Left ventricle myocardium inferior (tissue), 1 donor: ENCODE measurements at regions not wholly inside any gene's neighbourhood (a gene's known extent, or its start where the extent isn't known, plus 50 kb on each side); places are given as distances from the start of the nearest gene placed in this dataset.

Experiments
- DNase-seq: peaks from one replicate; pipeline ENCODE4 v3.0.0-alpha.2; 2020
- H3K27ac ChIP-seq: fragments of 200-600 bp; replicated peaks from 2 replicates; pipeline ENCODE4 v1.8.0; 2021
- H3K27me3 ChIP-seq: fragments of 200-600 bp; 2 replicates; pipeline ENCODE4 v1.8.0; 2021; ENCODE audit warnings: low read depth
- H3K36me3 ChIP-seq: fragments of 200-600 bp; 2 replicates; pipeline ENCODE4 v1.8.0; 2021
- H3K4me1 ChIP-seq: fragments of 200-600 bp; 2 replicates; pipeline ENCODE4 v1.8.0; 2021
- H3K4me3 ChIP-seq: fragments of 200-600 bp; 2 replicates; pipeline ENCODE4 v1.8.0; 2021; ENCODE audit warnings: mild to moderate bottlenecking, moderate library complexity
- H3K9me3 ChIP-seq: fragments of 200-600 bp; replicated peaks from 2 replicates; pipeline ENCODE4 v1.8.0; 2021
- intact Hi-C: fragments of 100-400 bp; cut with micrococcal nuclease; formaldehyde crosslinking; loops from one replicate; pipeline ENCODE4 v1.11.0; 2022
- TF ChIP-seq, protein P1 (sequence below): fragments of 200-600 bp; IDR thresholded peaks from 2 replicates; pipeline ENCODE4 v1.8.0; 2021; ENCODE audit warnings: antibody characterized with exemption, mild to moderate bottlenecking, borderline replicate concordance
- donor health status: DM: no; HTN: yes; CAD: no; lungs with severe emphysema.

DNA sequence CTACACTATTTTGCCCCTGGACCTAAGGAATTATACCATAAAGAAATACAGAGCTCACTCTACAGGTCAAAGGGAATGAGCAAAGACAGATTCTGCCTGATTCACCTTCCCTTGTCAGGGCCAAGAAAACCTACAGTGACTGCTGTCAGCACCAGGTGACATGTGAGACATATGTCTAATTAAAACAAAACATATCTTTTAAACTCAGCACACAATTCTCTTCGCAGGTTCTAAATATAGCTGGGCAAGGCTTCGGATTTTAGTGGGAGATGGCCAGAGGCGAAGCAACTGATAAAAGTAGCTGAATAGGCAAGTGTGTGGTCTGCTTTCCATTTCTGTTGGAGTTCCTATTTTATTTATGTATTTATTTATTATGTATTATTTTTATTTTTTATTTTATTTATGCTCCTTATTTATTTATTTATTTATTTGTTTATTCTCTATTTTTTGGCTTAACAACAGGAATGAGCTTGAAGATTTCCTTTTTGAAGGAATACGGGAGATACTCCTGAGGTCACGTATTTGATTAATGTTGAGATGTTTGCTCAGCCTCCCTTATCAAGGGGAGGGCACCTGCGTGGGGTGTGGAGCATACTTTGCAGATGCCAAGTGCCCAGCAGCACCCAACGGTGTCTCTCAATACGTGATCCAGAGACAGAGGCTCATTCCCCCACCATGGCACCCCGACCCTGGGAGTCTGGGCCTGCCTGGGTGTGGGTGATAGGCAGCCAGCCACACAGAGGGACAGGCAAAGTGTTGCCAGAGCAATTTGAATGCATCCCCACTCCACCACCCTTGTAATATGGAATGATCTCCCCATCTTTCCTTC, 141.8 kb downstream of the RNF152 start:
- H3K4me1 ChIP-seq = peaks cover 64% of the 10 kb centered on the region
- no peak overlapping the region for H3K4me3 ChIP-seq
- no peaks in the 10 kb centered on the region for H3K27me3 ChIP-seq
- intact Hi-C loops = no loop called here
- no peak for DNase-seq
- no peaks in the 10 kb centered on the region for H3K9me3 ChIP-seq
- peak overlapping the region; percentile 7 for H3K27ac ChIP-seq
- no peaks in the 10 kb centered on the region for H3K36me3 ChIP-seq
- TF ChIP-seq, protein P1, sequence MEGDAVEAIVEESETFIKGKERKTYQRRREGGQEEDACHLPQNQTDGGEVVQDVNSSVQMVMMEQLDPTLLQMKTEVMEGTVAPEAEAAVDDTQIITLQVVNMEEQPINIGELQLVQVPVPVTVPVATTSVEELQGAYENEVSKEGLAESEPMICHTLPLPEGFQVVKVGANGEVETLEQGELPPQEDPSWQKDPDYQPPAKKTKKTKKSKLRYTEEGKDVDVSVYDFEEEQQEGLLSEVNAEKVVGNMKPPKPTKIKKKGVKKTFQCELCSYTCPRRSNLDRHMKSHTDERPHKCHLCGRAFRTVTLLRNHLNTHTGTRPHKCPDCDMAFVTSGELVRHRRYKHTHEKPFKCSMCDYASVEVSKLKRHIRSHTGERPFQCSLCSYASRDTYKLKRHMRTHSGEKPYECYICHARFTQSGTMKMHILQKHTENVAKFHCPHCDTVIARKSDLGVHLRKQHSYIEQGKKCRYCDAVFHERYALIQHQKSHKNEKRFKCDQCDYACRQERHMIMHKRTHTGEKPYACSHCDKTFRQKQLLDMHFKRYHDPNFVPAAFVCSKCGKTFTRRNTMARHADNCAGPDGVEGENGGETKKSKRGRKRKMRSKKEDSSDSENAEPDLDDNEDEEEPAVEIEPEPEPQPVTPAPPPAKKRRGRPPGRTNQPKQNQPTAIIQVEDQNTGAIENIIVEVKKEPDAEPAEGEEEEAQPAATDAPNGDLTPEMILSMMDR = no peak

DNA sequence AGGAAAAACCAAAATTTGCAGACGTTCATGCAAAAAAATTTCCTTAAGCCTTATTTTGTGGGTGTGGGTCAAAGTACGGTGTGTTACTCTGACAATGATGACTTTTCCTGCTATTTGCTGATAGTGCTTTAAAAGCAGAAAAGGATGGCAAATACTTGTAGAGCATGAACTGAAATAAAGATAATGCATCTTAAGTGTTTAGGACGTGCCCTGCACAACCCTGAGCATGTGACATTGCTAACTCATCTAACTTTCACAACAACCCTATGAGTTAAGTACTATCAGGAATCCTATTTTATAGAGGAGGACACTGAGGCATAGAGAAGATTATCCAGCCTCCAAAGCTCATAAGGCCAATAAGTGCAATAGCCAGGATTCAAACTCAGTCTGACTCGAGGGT, 143.3 kb downstream of the RNF152 start:
- Histone ChIP-seq H3K4me1 (peaks cover 74% of the 10 kb centered on the region), H3K27ac (peak overlapping the region; percentile 85), H3K36me3 (no peaks in the 10 kb centered on the region), H3K9me3 (no peaks in the 10 kb centered on the region), H3K27me3 (no peaks in the 10 kb centered on the region), H3K4me3 (no peak overlapping the region)
- no peak for DNase-seq
- TF ChIP-seq, protein P1 = no peak
- intact Hi-C loops = loop anchor here (10.0 kb wide), 1 partner anchor 145 kb away; the partner anchor contains the start of gene RNF152

DNA sequence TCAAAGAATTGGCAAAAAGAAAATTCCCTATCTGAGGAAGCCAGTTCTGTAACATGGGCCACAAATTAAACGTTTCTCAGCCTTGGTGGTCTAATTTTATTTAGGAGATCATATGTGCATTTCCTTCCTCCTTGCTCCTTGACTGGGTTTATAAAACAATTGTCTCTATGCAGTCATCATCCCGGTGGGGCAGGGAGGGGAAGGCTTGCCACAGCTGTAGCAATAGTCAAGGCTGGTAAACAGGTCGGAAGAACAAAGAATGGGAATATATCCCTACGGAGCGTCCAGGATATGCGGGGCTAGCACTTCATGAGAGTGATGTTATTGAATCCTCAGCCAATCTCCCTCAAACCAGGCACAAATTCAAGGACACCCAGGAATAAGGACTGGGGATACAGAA, 143.8 kb downstream of the RNF152 start:
- TF ChIP-seq, protein P1 = no peak
- no peaks in the 10 kb centered on the region for H3K36me3 ChIP-seq
- H3K9me3 ChIP-seq = no peaks in the 10 kb centered on the region
- peaks cover 72% of the 10 kb centered on the region for H3K4me1 ChIP-seq
- no peak for DNase-seq
- H3K27me3 ChIP-seq = no peaks in the 10 kb centered on the region
- intact Hi-C loops = loop anchor here (10.0 kb wide), 1 partner anchor 146 kb away; the partner anchor contains the start of gene RNF152
- no peak overlapping the region for H3K4me3 ChIP-seq
- peak overlapping the region; percentile 85 for H3K27ac ChIP-seq

DNA sequence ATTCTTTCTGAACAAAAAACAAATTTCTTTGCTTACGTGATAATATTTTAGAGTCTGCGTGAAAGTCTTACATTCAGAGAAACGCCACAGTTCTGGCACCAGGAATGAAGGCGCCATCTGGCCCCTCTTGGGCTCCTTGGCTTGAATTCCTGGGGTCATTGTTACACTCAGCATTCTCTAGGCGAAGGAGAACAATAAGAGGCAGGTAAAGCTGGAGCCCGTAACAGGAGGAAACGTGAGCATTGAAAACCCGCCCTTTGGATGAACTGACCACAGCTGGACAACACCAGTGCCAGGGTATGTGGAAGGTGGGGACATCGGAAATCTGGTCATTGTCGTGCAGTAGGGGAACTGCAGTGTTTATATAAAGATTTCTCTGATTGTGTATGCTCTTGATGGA, 144.8 kb downstream of the RNF152 start:
- peak overlapping the region; percentile 85 for H3K27ac ChIP-seq
- TF ChIP-seq, protein P1 = no peak
- no peak for DNase-seq
- H3K4me3 ChIP-seq = no peak overlapping the region
- H3K27me3 ChIP-seq = no peaks in the 10 kb centered on the region
- intact Hi-C loops = loop anchor here (10.0 kb wide), 1 partner anchor 147 kb away; the partner anchor contains the start of gene RNF152
- peaks cover 72% of the 10 kb centered on the region for H3K4me1 ChIP-seq
- no peaks in the 10 kb centered on the region for H3K9me3 ChIP-seq
- H3K36me3 ChIP-seq = no peaks in the 10 kb centered on the region

DNA sequence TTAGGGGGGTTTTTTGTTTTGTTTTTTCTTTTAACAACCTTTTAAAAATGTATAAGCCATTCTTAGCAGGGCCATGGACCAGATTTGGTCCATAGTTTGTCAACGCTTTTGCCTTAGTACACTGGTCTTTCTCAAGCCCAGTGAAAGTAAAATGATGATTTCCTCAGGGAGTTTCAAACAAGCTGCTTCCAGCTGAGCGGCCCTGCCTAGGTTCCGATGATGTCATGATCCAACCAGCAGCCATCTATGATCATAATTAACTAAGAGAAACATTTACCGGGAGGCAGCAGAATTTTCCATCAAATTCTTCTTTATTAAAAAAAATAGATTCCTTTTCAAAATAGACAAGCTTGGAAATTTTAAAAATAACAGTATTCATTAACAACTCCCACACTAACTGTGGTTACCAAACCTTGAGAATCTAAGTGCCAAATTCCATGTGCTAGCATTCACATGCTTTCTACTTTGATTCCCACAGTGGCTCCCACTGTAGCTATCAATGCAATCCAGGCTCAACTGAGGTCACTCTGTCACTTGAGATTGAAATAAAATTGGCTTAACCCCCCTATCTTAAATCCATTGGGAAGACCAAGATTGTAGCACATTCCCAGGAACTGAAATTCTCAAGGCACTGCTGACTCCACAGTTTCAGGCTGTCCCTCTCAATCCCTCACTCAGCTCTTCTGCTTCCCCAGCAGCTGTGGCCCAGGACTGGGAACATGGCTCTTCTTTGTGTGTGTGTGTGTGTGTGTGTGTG, 148.9 kb downstream of the RNF152 start:
- peaks cover 76% of the 10 kb centered on the region for H3K4me1 ChIP-seq
- intact Hi-C loops = loop anchor here (10.0 kb wide), 1 partner anchor 151 kb away; the partner anchor contains the start of gene RNF152
- H3K4me3 ChIP-seq = no peak overlapping the region
- H3K27ac ChIP-seq = peak overlapping the region; percentile 85
- peak; percentile 49 for DNase-seq
- TF ChIP-seq, protein P1 = no peak
- no peaks in the 10 kb centered on the region for H3K9me3 ChIP-seq
- H3K36me3 ChIP-seq = no peaks in the 10 kb centered on the region
- H3K27me3 ChIP-seq = no peaks in the 10 kb centered on the region
